ENCODE measurements at regions not wholly inside any gene's neighbourhood (a gene's known extent, or its start where the extent isn't known, plus 50 kb on each side); places are given as distances from the start of the nearest gene placed in this dataset.

- Histone ChIP-seq H3K4me2 (no peak overlapping the region), H2AFZ (no peak overlapping the region), H3K36me3 (replicated peaks; ENCODE audit: insufficient read depth, low read depth) (no peaks in the 10 kb centered on the region), H3K27ac (no peak overlapping the region), H3K9me2 (replicated peaks; ENCODE audit: insufficient read depth) (no peaks in the 10 kb centered on the region), H3K4me3 (no peak overlapping the region), H3K4me1 (ENCODE audit: insufficient read depth) (no peaks in the 10 kb centered on the region), H3K79me2 (no peaks in the 10 kb centered on the region), H4K20me1 (ENCODE audit: insufficient read depth, poor library complexity, severe bottlenecking) (no peaks in the 10 kb centered on the region), H3K9me3 (ENCODE audit: low read depth) (no peaks in the 10 kb centered on the region), H3K27me3 (no peaks in the 10 kb centered on the region)
- DNase-seq (ENCODE audit: low spot score) = no peak
- 85% methylated on average over 6 of the region's 6 CpGs for WGBS (ENCODE audit: low lambda C conversion rate, missing lambda C conversion rate)
- TF ChIP-seq EZH2 (IDR thresholded peaks at IDR 0.05; ENCODE audit: borderline replicate concordance) (no peak), CTCF (IDR thresholded peaks at IDR 0.05; ENCODE audit: poor library complexity) (no peak), EZH2phosphoT487 (IDR thresholded peaks at IDR 0.05; ENCODE audit: low read depth, severe bottlenecking, unreplicated experiment) (no peak)
These were observed 684.1 kb upstream of the ARGLU1 start for GRCh38 chr13:107252021-107252420.

GRCh38 chr13:107251341-107251740, 683.4 kb upstream of the ARGLU1 start:
- Histone ChIP-seq H3K27me3 (no peaks in the 10 kb centered on the region), H3K4me3 (no peak overlapping the region), H3K27ac (no peak overlapping the region), H3K9me3 (ENCODE audit: low read depth) (no peaks in the 10 kb centered on the region), H3K9me2 (replicated peaks; ENCODE audit: insufficient read depth) (no peaks in the 10 kb centered on the region), H2AFZ (no peak overlapping the region), H3K4me2 (no peak overlapping the region), H3K4me1 (ENCODE audit: insufficient read depth) (no peaks in the 10 kb centered on the region), H3K79me2 (no peaks in the 10 kb centered on the region), H4K20me1 (ENCODE audit: insufficient read depth, poor library complexity, severe bottlenecking) (no peaks in the 10 kb centered on the region), H3K36me3 (replicated peaks; ENCODE audit: insufficient read depth, low read depth) (no peaks in the 10 kb centered on the region)
- WGBS (ENCODE audit: low lambda C conversion rate, missing lambda C conversion rate) = 49% methylated on average over 4 of the region's 4 CpGs
- TF ChIP-seq EZH2phosphoT487 (IDR thresholded peaks at IDR 0.05; ENCODE audit: low read depth, severe bottlenecking, unreplicated experiment) (no peak), CTCF (IDR thresholded peaks at IDR 0.05; ENCODE audit: poor library complexity) (no peak), EZH2 (IDR thresholded peaks at IDR 0.05; ENCODE audit: borderline replicate concordance) (no peak)
- no peak for DNase-seq (ENCODE audit: low spot score)

GRCh38 chr13:107250628-107251027, 682.7 kb upstream of the ARGLU1 start:
- H3K27me3 ChIP-seq = no peaks in the 10 kb centered on the region
- H4K20me1 ChIP-seq (ENCODE audit: insufficient read depth, poor library complexity, severe bottlenecking) = no peaks in the 10 kb centered on the region
- TF ChIP-seq EZH2 (IDR thresholded peaks at IDR 0.05; ENCODE audit: borderline replicate concordance) (no peak), EZH2phosphoT487 (IDR thresholded peaks at IDR 0.05; ENCODE audit: low read depth, severe bottlenecking, unreplicated experiment) (no peak)
- no peak overlapping the region for H3K27ac ChIP-seq
- WGBS (ENCODE audit: low lambda C conversion rate, missing lambda C conversion rate) = 82% methylated on average over 4 of the region's 4 CpGs
- no peak overlapping the region for H2AFZ ChIP-seq
- DNase-seq (ENCODE audit: low spot score) = no peak
- no peak overlapping the region for H3K4me2 ChIP-seq
- H3K4me1 ChIP-seq (ENCODE audit: insufficient read depth) = no peaks in the 10 kb centered on the region
- H3K9me3 ChIP-seq (ENCODE audit: low read depth) = no peaks in the 10 kb centered on the region
- no peaks in the 10 kb centered on the region for H3K36me3 ChIP-seq (replicated peaks; ENCODE audit: insufficient read depth, low read depth)
- H3K9me2 ChIP-seq (replicated peaks; ENCODE audit: insufficient read depth) = no peaks in the 10 kb centered on the region
- no peak overlapping the region for H3K4me3 ChIP-seq
- no peaks in the 10 kb centered on the region for H3K79me2 ChIP-seq

DNA sequence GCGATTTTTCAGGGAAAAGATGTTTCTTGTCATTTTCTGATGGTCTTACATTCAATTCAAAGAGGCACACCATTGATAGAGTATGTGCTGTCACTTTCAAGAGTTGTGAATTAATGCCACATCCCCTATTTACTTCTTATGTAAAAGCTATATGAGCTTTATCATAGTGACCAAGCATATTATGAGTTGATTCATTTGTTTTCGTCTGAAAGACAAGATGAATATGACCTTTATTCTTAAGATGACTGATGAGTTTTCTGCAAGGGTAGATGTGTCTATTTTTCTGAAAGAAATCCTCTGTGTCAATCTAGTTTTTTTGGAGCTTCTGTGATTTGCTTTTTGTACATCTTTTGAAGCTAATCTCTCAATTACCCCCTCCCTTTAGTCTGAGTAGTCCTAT, 676.3 kb upstream of the ARGLU1 start:
- Histone ChIP-seq H3K4me1 (ENCODE audit: insufficient read depth) (no peaks in the 10 kb centered on the region), H3K79me2 (no peaks in the 10 kb centered on the region), H4K20me1 (ENCODE audit: insufficient read depth, poor library complexity, severe bottlenecking) (no peaks in the 10 kb centered on the region), H3K4me3 (no peak overlapping the region), H3K36me3 (replicated peaks; ENCODE audit: insufficient read depth, low read depth) (no peaks in the 10 kb centered on the region), H3K9me2 (replicated peaks; ENCODE audit: insufficient read depth) (no peaks in the 10 kb centered on the region), H3K9me3 (ENCODE audit: low read depth) (no peaks in the 10 kb centered on the region), H2AFZ (no peak overlapping the region), H3K27ac (no peak overlapping the region), H3K4me2 (no peak overlapping the region), H3K27me3 (no peaks in the 10 kb centered on the region)
- TF ChIP-seq CTCF (IDR thresholded peaks at IDR 0.05; ENCODE audit: poor library complexity) (no peak), EZH2phosphoT487 (IDR thresholded peaks at IDR 0.05; ENCODE audit: low read depth, severe bottlenecking, unreplicated experiment) (no peak), EZH2 (IDR thresholded peaks at IDR 0.05; ENCODE audit: borderline replicate concordance) (no peak)
- WGBS (ENCODE audit: low lambda C conversion rate, missing lambda C conversion rate) = 85% methylated on average over 2 of the region's 2 CpGs
- no peak for DNase-seq (ENCODE audit: low spot score)

Data from hepatocyte (in vitro differentiated cells).